GM23248 (cell line): ENCODE measurements at regions not wholly inside any gene's neighbourhood (a gene's known extent, or its start where the extent isn't known, plus 50 kb on each side); places are given as distances from the start of the nearest gene placed in this dataset.

Experiments
- DNase-seq: peaks from one replicate; pipeline ENCODE4 v3.0.0-alpha.2; 2015
- H2AFZ ChIP-seq: fragments of 200-600 bp; sonication (generic); 2 replicates; pipeline ENCODE4 v1.6.1; 2016; ENCODE audit warnings: antibody characterized with exemption
- H3F3A ChIP-seq: fragments of 200-600 bp; sonication (generic); 2 replicates; pipeline ENCODE4 v1.6.1; 2016; ENCODE audit warnings: mild to moderate bottlenecking, antibody characterized with exemption, mixed run types; ENCODE audit not compliant: insufficient read depth
- H3K27ac ChIP-seq: fragments of 200-600 bp; sonication (generic); 2 replicates; pipeline ENCODE4 v1.5.1; 2016; ENCODE audit warnings: mild to moderate bottlenecking
- H3K27me3 ChIP-seq: fragments of 200-600 bp; sonication (generic); replicated peaks from 2 replicates; pipeline ENCODE4 v1.6.1; 2016; ENCODE audit warnings: mild to moderate bottlenecking; ENCODE audit not compliant: insufficient read depth
- H3K36me3 ChIP-seq: fragments of 200-600 bp; sonication (generic); 2 replicates; pipeline ENCODE4 v1.6.1; 2016; ENCODE audit warnings: low read depth, mild to moderate bottlenecking
- H3K4me1 ChIP-seq: fragments of 200-600 bp; sonication (generic); 2 replicates; pipeline ENCODE4 v1.6.1; 2016; ENCODE audit warnings: mild to moderate bottlenecking; ENCODE audit not compliant: insufficient read depth
- H3K4me2 ChIP-seq: fragments of 200-600 bp; sonication (generic); one replicate; pipeline ENCODE4 v1.6.1; 2016; ENCODE audit warnings: mild to moderate bottlenecking; ENCODE audit not compliant: unreplicated experiment
- H3K4me3 ChIP-seq: fragments of 200-600 bp; sonication (generic); 2 replicates; pipeline ENCODE4 v1.5.1; 2016; ENCODE audit warnings: mild to moderate bottlenecking
- H3K79me2 ChIP-seq: fragments of 200-600 bp; sonication (generic); 2 replicates; pipeline ENCODE4 v1.6.1; 2016; ENCODE audit warnings: mild to moderate bottlenecking; ENCODE audit not compliant: insufficient read depth
- H3K9ac ChIP-seq: fragments of 200-600 bp; sonication (generic); 2 replicates; pipeline ENCODE4 v1.6.1; 2016; ENCODE audit warnings: mild to moderate bottlenecking
- H3K9me2 ChIP-seq: fragments of 200-600 bp; sonication (generic); 2 replicates; pipeline ENCODE4 v1.6.1; 2016; ENCODE audit warnings: mixed run types, mild to moderate bottlenecking, moderate library complexity; ENCODE audit not compliant: insufficient read depth
- H3K9me3 ChIP-seq: fragments of 200-600 bp; sonication (generic); one replicate; pipeline ENCODE4 v1.6.1; 2017; ENCODE audit warnings: low read depth
- H4K20me1 ChIP-seq: fragments of 200-600 bp; sonication (generic); 2 replicates; pipeline ENCODE4 v1.6.0; 2016; ENCODE audit not compliant: insufficient read depth
- EZH2 ChIP-seq: fragments of 200-600 bp; sonication (generic); IDR thresholded peaks from 2 replicates; pipeline ENCODE4 v1.6.1; 2018; ENCODE audit warnings: antibody characterized with exemption, mild to moderate bottlenecking; ENCODE audit not compliant: insufficient read depth, poor library complexity, severe bottlenecking
- EZH2phosphoT487 ChIP-seq: fragments of 200-600 bp; sonication (generic); IDR thresholded peaks from 2 replicates; pipeline ENCODE4 v1.6.1; 2018; ENCODE audit warnings: antibody characterized with exemption, moderate library complexity, mild to moderate bottlenecking, low read depth; ENCODE audit not compliant: insufficient read depth
- WGBS, 2 experiments: methylation state at CpG; one replicate each; pipeline ENCODE4 v1.1.6; 2015 to 2017; ENCODE audit warnings: low lambda C conversion rate in 2 of 2, low coverage in 1 of 2; ENCODE audit errors: missing lambda C conversion rate in 2 of 2; 5-methylcytosine and 5-hydroxymethylcytosine counted together
- in situ Hi-C: fragments of 300-500 bp; cut with MboI; formaldehyde crosslinking; loops from 2 replicates; pipeline ENCODE4 v1.15.0; 2020

DNA sequence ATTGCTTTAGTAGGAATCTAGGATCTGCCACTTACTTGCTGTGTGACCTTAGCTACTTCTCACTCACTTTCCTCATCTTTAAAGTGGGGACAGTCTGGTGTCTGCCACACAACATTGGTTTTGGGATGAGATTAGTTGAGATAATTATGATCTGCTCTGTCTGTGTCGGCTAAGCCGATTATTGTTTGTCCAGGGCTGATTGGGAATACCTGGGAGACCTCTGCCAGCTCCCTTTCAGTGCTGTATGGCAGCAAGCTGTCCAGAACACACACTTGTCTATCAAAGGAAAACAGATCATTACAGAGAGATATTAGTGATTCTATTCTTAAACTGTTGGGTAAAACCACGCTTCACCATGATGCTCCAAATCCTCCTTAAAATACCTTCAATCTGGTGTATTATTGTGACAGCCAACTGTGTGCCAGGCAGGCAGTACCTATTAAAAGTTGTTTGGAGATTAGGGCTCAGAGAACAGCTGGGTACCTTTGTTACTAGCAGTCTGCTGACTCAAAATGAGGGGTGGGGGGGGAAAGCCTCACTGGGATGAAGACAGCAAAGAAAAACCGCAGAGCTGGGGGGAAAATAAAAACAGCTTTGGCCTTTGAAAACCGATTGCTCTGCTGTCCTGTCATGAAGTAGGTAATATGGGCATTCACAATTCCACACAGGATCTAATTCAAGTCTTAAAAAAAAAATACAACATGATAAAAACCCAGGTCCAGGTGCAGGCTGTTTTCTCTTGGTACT is 458.4 kb upstream of the C9orf72 start:
- in situ Hi-C loops, result no loop called here
- 36 to 38% methylated on average over 5 of the region's 5 CpGs for WGBS, 2 experiments
- TF ChIP-seq EZH2phosphoT487, result no peak
- no peak for TF ChIP-seq EZH2
- Histone ChIP-seq H4K20me1 (no peaks in the 10 kb centered on the region), H3K36me3 (no peaks in the 10 kb centered on the region), H3K27ac (no peak overlapping the region), H3K4me3 (no peak overlapping the region), H3K9me2 (no peaks in the 10 kb centered on the region), H3K4me2 (no peak overlapping the region), H3K4me1 (no peaks in the 10 kb centered on the region), H2AFZ (no peak overlapping the region), H3K9ac (no peak overlapping the region), H3F3A (no peaks in the 10 kb centered on the region), H3K27me3 (0 out of 2 replicates have a peak, but pooled peaks cover 3% of the 10 kb centered on the region), H3K79me2 (no peaks in the 10 kb centered on the region), H3K9me3 (no peaks in the 10 kb centered on the region)
- DNase-seq, result no peak

DNA sequence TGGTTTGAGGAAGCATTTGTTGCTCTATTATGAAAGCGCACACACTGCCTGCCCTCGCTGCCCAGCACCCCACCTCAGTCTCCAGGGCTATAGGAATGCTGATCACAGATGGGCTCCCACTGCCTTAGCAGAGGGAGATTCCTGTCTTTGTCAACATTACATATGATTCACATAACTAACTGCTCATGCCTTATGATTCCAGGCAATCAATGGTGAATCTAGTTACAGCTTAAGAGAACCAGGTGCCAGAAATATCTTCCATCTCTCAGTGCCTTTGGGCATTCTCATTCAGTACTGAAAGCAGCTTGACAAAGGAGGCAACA is 458.9 kb upstream of the C9orf72 start:
- H3F3A ChIP-seq, result no peaks in the 10 kb centered on the region
- no peak overlapping the region for H3K4me2 ChIP-seq
- no peak overlapping the region for H2AFZ ChIP-seq
- no peaks in the 10 kb centered on the region for H3K79me2 ChIP-seq
- no peaks in the 10 kb centered on the region for H3K9me3 ChIP-seq
- H3K36me3 ChIP-seq, result no peaks in the 10 kb centered on the region
- in situ Hi-C loops, result no loop called here
- H3K9ac ChIP-seq, result no peak overlapping the region
- no peak for TF ChIP-seq EZH2phosphoT487
- no peak for TF ChIP-seq EZH2
- H3K4me3 ChIP-seq, result no peak overlapping the region
- DNase-seq, result no peak
- no peak overlapping the region for H3K27ac ChIP-seq
- H3K9me2 ChIP-seq, result no peaks in the 10 kb centered on the region
- H3K4me1 ChIP-seq, result no peaks in the 10 kb centered on the region
- 41 to 53% methylated on average over 2 of the region's 2 CpGs for WGBS, 2 experiments
- H3K27me3 ChIP-seq, result 0 out of 2 replicates have a peak, but pooled peaks cover 3% of the 10 kb centered on the region
- no peaks in the 10 kb centered on the region for H4K20me1 ChIP-seq

DNA sequence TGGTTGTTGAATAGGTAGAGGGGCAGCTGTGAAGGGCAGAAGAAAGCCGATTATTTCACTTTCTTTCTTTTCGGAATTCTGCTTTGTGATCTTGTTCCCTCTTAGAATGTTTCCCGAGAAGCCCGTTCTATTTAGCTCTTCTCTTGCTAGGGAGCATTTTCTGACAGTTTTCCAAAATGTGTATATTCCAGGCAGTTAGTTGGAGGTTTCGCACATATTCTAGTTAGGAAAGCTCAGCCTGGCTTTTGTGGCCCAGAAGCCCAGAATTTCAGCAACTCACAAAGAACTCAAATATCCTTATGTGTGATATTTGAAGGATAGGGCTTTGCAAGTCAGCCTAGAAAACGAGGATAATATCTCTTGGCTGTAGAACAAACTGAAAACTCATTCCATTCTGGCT is 461.0 kb upstream of the C9orf72 start:
- DNase-seq, result no peak
- no peak overlapping the region for H2AFZ ChIP-seq
- no peaks in the 10 kb centered on the region for H3K9me2 ChIP-seq
- H3K27ac ChIP-seq, result no peak overlapping the region
- H3F3A ChIP-seq, result no peaks in the 10 kb centered on the region
- H3K36me3 ChIP-seq, result no peaks in the 10 kb centered on the region
- H3K27me3 ChIP-seq, result 0 out of 2 replicates have a peak, but pooled peaks cover 3% of the 10 kb centered on the region
- no peak overlapping the region for H3K4me2 ChIP-seq
- WGBS, 2 experiments, result 15 to 18% methylated on average over 6 of the region's 6 CpGs
- no peaks in the 10 kb centered on the region for H3K4me1 ChIP-seq
- in situ Hi-C loops, result no loop called here
- no peak overlapping the region for H3K4me3 ChIP-seq
- H4K20me1 ChIP-seq, result no peaks in the 10 kb centered on the region
- no peaks in the 10 kb centered on the region for H3K9me3 ChIP-seq
- no peak overlapping the region for H3K9ac ChIP-seq
- no peaks in the 10 kb centered on the region for H3K79me2 ChIP-seq
- TF ChIP-seq EZH2phosphoT487 (no peak), EZH2 (no peak)

DNA sequence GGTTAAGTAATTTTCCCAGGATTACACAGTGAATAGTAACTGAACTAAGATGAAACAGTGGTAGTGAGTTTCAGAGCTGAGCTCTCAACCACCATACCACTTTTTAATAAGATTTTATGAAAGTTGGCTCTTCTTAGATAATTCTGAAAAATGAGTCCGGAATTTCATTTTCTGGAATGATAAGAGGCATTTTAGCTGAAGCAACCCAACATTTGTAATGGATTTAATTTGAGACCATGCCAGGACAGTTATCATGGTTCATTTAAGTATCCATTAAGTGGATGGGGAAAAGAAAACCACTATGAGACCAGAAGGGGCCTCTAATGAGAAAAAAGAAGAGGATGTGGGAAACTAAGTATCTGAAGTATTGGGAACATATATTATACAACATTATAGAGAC is 464.7 kb upstream of the C9orf72 start:
- in situ Hi-C loops, result no loop called here
- DNase-seq, result no peak
- Histone ChIP-seq H3K4me2 (no peak overlapping the region), H2AFZ (no peak overlapping the region), H3K4me3 (no peak overlapping the region), H3K9me2 (no peaks in the 10 kb centered on the region), H3K9ac (no peak overlapping the region), H3F3A (no peaks in the 10 kb centered on the region), H4K20me1 (no peaks in the 10 kb centered on the region), H3K79me2 (no peaks in the 10 kb centered on the region), H3K36me3 (no peaks in the 10 kb centered on the region), H3K27ac (no peak overlapping the region), H3K9me3 (no peaks in the 10 kb centered on the region), H3K27me3 (0 out of 2 replicates have a peak, but pooled peaks cover 3% of the 10 kb centered on the region), H3K4me1 (no peaks in the 10 kb centered on the region)
- 4 to 5% methylated on average over 1 of the region's 1 CpG for WGBS, 2 experiments
- TF ChIP-seq EZH2 (no peak), EZH2phosphoT487 (no peak)
